ENCODE measurements at regions not wholly inside any gene's neighbourhood (a gene's known extent, or its start where the extent isn't known, plus 50 kb on each side); places are given as distances from the start of the nearest gene placed in this dataset.

- Histone ChIP-seq H3K4me3 (replicated peaks in 1 of 2; ENCODE audit: low read depth in 1 of 2, low read length in 2 of 2) (no peak overlapping the region), H3K79me2 (ENCODE audit: insufficient read depth, low read length) (no peaks in the 10 kb centered on the region), H2AFZ (ENCODE audit: low read depth, low read length, poor library complexity, severe bottlenecking) (no peak overlapping the region), H3K9ac (ENCODE audit: low read length) (no peak overlapping the region), H3K4me1 (ENCODE audit: control insufficient read depth in 1 of 2, insufficient read depth in 2 of 2, low read length in 2 of 2) (no peaks in the 10 kb centered on the region), H4K20me1 (ENCODE audit: insufficient read depth) (no peaks in the 10 kb centered on the region), H3K9me3 (ENCODE audit: control insufficient read depth in 1 of 2, insufficient read depth in 1 of 2, low read depth in 1 of 2, low read length in 2 of 2) (no peaks in the 10 kb centered on the region), H3K4me2 (ENCODE audit: low read length) (no peak overlapping the region), H3K9me2 (ENCODE audit: insufficient read depth) (no peaks in the 10 kb centered on the region), H3K27ac (ENCODE audit: low read depth, low read length) (no peak overlapping the region), H3K36me3 (ENCODE audit: control insufficient read depth in 1 of 2, insufficient read depth in 2 of 2, low read length in 2 of 2) (no peaks in the 10 kb centered on the region), H3K27me3 (ENCODE audit: insufficient read depth, low read length) (no peaks in the 10 kb centered on the region)
- intact Hi-C loops (cut with micrococcal nuclease) = no loop called here
- no peak for TF ChIP-seq EZH2 (IDR thresholded peaks at IDR 0.05)
- TF ChIP-seq SIN3A (IDR thresholded peaks at IDR 0.05; ENCODE audit: low read depth) = no peak
- TF ChIP-seq EZH2phosphoT487 (IDR thresholded peaks at IDR 0.05; ENCODE audit: borderline replicate concordance) = no peak
- no peak for TF ChIP-seq REST (IDR thresholded peaks at IDR 0.05; ENCODE audit: low read depth)
- TF ChIP-seq SRF (IDR thresholded peaks at IDR 0.05; ENCODE audit: low read depth) = no peak
- no peak for TF ChIP-seq ZNF274 (IDR thresholded peaks at IDR 0.05; ENCODE audit: low read depth, low read length)
- no peak for TF ChIP-seq ELF1 (IDR thresholded peaks at IDR 0.05; ENCODE audit: borderline replicate concordance, low read depth)
- no peak for TF ChIP-seq YY1 (IDR thresholded peaks at IDR 0.05; ENCODE audit: extremely low read depth, insufficient replicate concordance, low read depth, low read length)
- no peak for TF ChIP-seq POLR2A (IDR thresholded peaks at IDR 0.05; ENCODE audit: borderline replicate concordance, extremely low read depth, insufficient read depth, insufficient read length)
- TF ChIP-seq, protein P1, sequence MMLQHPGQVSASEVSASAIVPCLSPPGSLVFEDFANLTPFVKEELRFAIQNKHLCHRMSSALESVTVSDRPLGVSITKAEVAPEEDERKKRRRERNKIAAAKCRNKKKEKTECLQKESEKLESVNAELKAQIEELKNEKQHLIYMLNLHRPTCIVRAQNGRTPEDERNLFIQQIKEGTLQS (IDR thresholded peaks at IDR 0.05) = no peak
- TF ChIP-seq CTCF (IDR thresholded peaks at IDR 0.05 in 2 of 3, conservative IDR thresholded peaks at IDR 0.05 in 1 of 3; ENCODE audit: borderline replicate concordance in 1 of 3, insufficient read depth in 1 of 3, low read depth in 2 of 3, low read length in 2 of 3) = no peak
- TF ChIP-seq POLR2AphosphoS5 (IDR thresholded peaks at IDR 0.05; ENCODE audit: low read depth, low read length) = no peak
- TF ChIP-seq EGR1 (IDR thresholded peaks at IDR 0.05; ENCODE audit: low read depth) = no peak
- no peak for TF ChIP-seq ZFX (IDR thresholded peaks at IDR 0.05)
- no peak for TF ChIP-seq TCF7L2 (IDR thresholded peaks at IDR 0.05; ENCODE audit: borderline replicate concordance, extremely low read depth, insufficient read depth, insufficient read length)
- TF ChIP-seq CEBPB (IDR thresholded peaks at IDR 0.05; ENCODE audit: low read depth) = no peak
- TF ChIP-seq RAD21 (IDR thresholded peaks at IDR 0.05; ENCODE audit: low read depth) = no peak
- RAD21 ChIA-PET (ENCODE audit: low non-redundant PET in 1 of 2, low total read pairs in 2 of 2, uncharacterized antibody in 2 of 2, unreplicated experiment in 2 of 2) = no interaction called here
- DNase-seq (ENCODE audit: low read depth, low spot score) (no peak), ATAC-seq (no peak)
- BruUV-seq (replicated peaks) = no TSS peak
- CTCF ChIA-PET = no interaction called here
- POLR2A ChIA-PET = no interaction called here
These were observed 753.2 kb upstream of the B3GALT2 start for GRCh38 chr1:193939585-193939984.

Data from HCT116 (cell line).